HG03457 (cell line): ENCODE measurements at regions not wholly inside any gene's neighbourhood (a gene's known extent, or its start where the extent isn't known, plus 50 kb on each side); places are given as distances from the start of the nearest gene placed in this dataset.

ENCODE experiments used
- ATAC-seq: cut with Tn5 transposase; IDR thresholded peaks from one replicate; pipeline ENCODE4 v1.9.1; 2021; ENCODE audit warnings: moderate number of reproducible peaks; ENCODE audit not compliant: unreplicated experiment

GRCh38 chr3:70849911-70850699 is 537.7 kb upstream of the MDFIC2 start:
- no peak for ATAC-seq

- ATAC-seq = no peak
Observed at GRCh38 chr3:70840106-70840870, 527.9 kb upstream of the MDFIC2 start.

- no peak for ATAC-seq
Observed at GRCh38 chr3:70833239-70833960, 521.0 kb upstream of the MDFIC2 start.

GRCh38 chr3:70832834-70833205 is 520.4 kb upstream of the MDFIC2 start:
- ATAC-seq = no peak

GRCh38 chr3:70832089-70832833 is 519.8 kb upstream of the MDFIC2 start:
- ATAC-seq = no peak

- ATAC-seq = no peak
Observed at GRCh38 chr3:70829092-70829491, 516.7 kb upstream of the MDFIC2 start.

- no peak for ATAC-seq
Observed at GRCh38 chr3:70824773-70825172, 512.3 kb upstream of the MDFIC2 start.

GRCh38 chr3:70824078-70824477 is 511.6 kb upstream of the MDFIC2 start:
- no peak for ATAC-seq

GRCh38 chr3:70823622-70824021 is 511.2 kb upstream of the MDFIC2 start:
- ATAC-seq = no peak

- no peak for ATAC-seq
Observed at GRCh38 chr3:70822669-70823068, 510.2 kb upstream of the MDFIC2 start.

GRCh38 chr3:70821602-70822001 is 509.2 kb upstream of the MDFIC2 start:
- ATAC-seq = no peak

- ATAC-seq = no peak
Observed at GRCh38 chr3:70820397-70820796, 508.0 kb upstream of the MDFIC2 start.

- ATAC-seq = no peak
Observed at GRCh38 chr3:70818145-70818544, 505.7 kb upstream of the MDFIC2 start.

- no peak for ATAC-seq
Observed at GRCh38 chr3:70816346-70816745, 503.9 kb upstream of the MDFIC2 start.

- no peak for ATAC-seq
Observed at GRCh38 chr3:70815817-70816216, 503.4 kb upstream of the MDFIC2 start.

- ATAC-seq = no peak
Observed at GRCh38 chr3:70813311-70813710, 500.9 kb upstream of the MDFIC2 start.

GRCh38 chr3:70811880-70812279 is 499.4 kb upstream of the MDFIC2 start:
- no peak for ATAC-seq

- no peak for ATAC-seq
Observed at GRCh38 chr3:70808881-70809280, 496.4 kb upstream of the MDFIC2 start.

- no peak for ATAC-seq
Observed at GRCh38 chr3:70806556-70806955, 494.1 kb upstream of the MDFIC2 start.

- ATAC-seq = no peak
Observed at GRCh38 chr3:70806021-70806420, 493.6 kb upstream of the MDFIC2 start.
